Osteoblast (primary cell): ENCODE measurements at regions not wholly inside any gene's neighbourhood (a gene's known extent, or its start where the extent isn't known, plus 50 kb on each side); places are given as distances from the start of the nearest gene placed in this dataset.

Experiments used
- DNase-seq: peaks from one replicate; pipeline ENCODE4 v3.0.0; 2011; ENCODE audit warnings: low spot score, mixed read lengths; ENCODE audit not compliant: insufficient read length; ENCODE audit errors: missing footprints
- H2AFZ ChIP-seq: 2 replicates; pipeline ENCODE4 v1.6.0; 2011; ENCODE audit warnings: mild to moderate bottlenecking, low read length
- H3K27ac ChIP-seq: 2 replicates; pipeline ENCODE4 v1.5.1; 2011; ENCODE audit warnings: mild to moderate bottlenecking, low read depth, low read length, moderate library complexity
- H3K27me3 ChIP-seq: 2 replicates; pipeline ENCODE4 v1.6.0; 2012; ENCODE audit warnings: mild to moderate bottlenecking, control low read depth, inconsistent platforms, low read length, moderate library complexity; ENCODE audit not compliant: insufficient read depth
- H3K36me3 ChIP-seq: 2 replicates; pipeline ENCODE4 v1.5.1; 2011; ENCODE audit warnings: mild to moderate bottlenecking, low read length, control low read depth, moderate library complexity; ENCODE audit not compliant: insufficient read depth
- H3K4me1 ChIP-seq: 2 replicates; pipeline ENCODE4 v1.5.1; 2011; ENCODE audit warnings: mild to moderate bottlenecking, low read length, control low read depth, moderate library complexity; ENCODE audit not compliant: insufficient read depth
- H3K4me2 ChIP-seq: 2 replicates; pipeline ENCODE4 v1.6.0; 2011; ENCODE audit warnings: mild to moderate bottlenecking, low read length; ENCODE audit not compliant: insufficient read depth
- H3K4me3 ChIP-seq: fragments of 200-600 bp; sonication (generic); 3 replicates; pipeline ENCODE4 v1.5.1; 2012; ENCODE audit warnings: mild to moderate bottlenecking, low read length, inconsistent platforms; ENCODE audit not compliant: insufficient read depth
- H3K79me2 ChIP-seq: 2 replicates; pipeline ENCODE4 v1.6.0; 2012; ENCODE audit warnings: mild to moderate bottlenecking, low read length, control low read depth, inconsistent platforms; ENCODE audit not compliant: insufficient read depth
- H3K9me3 ChIP-seq: 2 replicates; pipeline ENCODE4 v1.5.1; 2011; ENCODE audit warnings: low read depth, low read length, control low read depth
- H4K20me1 ChIP-seq: 2 replicates; pipeline ENCODE4 v1.6.0; 2012; ENCODE audit warnings: mild to moderate bottlenecking, low read length, control low read depth; ENCODE audit not compliant: insufficient read depth
- CTCF ChIP-seq: IDR thresholded peaks from 2 replicates; pipeline ENCODE4 v1.5.1; 2011; ENCODE audit warnings: mild to moderate bottlenecking, low read depth, low read length, moderate library complexity; ENCODE audit errors: extremely low read depth

DNA sequence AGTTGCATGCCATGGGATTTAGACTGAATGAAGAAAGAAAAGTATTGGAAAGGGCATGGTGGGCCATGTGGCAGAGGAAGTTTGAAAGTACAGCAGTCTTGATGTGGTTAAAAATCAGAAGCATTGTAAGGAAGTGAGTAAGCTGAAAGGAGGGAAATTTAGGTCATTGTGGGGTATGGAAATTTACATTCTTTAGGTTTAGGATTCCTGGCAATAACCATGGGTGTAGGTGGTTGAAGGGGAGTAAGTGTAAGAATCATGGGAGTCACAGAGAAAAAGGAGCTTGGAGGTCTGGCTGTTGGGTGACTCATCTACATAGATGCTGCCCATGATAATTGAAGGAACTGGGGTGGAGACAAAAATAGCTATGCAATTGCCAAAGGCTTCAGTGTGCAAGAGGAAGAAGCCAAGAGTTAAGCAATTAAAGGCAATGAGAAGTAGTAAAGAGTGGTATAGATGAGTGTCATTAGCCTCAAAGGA lies 243.8 kb upstream of the LDB2 start:
- DNase-seq, result peak; percentile 78
- Histone ChIP-seq H3K36me3 (no peaks in the 10 kb centered on the region), H2AFZ (no peak overlapping the region), H3K4me2 (no peak overlapping the region), H3K4me1 (peaks cover 19% of the 10 kb centered on the region), H3K9me3 (peaks cover 4% of the 10 kb centered on the region), H4K20me1 (no peaks in the 10 kb centered on the region), H3K79me2 (no peaks in the 10 kb centered on the region), H3K27ac (peak overlapping the region; percentile 55), H3K4me3 (no peak overlapping the region), H3K27me3 (no peaks in the 10 kb centered on the region)
- no peak for TF ChIP-seq CTCF

DNA sequence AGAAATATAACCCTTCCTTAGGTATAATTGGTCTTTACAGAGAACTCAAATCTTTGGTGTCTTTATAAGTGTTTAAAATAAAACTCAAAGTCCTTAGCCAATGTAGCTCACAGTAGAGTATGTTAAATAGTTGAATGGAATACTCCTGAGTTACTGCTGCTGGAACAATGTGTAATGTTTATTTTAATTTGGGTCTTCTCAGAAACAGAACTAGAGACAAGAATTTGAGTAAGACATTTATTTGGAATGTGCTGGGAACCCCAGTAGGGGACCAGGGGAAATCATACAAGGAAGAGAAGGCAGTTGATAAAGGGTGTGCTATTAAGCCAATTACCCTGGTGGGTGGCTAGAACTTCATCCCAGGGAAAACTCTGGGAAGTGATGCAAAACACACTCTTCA lies 240.4 kb upstream of the LDB2 start:
- no peak overlapping the region for H3K27ac ChIP-seq
- H3K27me3 ChIP-seq, result no peaks in the 10 kb centered on the region
- no peaks in the 10 kb centered on the region for H4K20me1 ChIP-seq
- H3K79me2 ChIP-seq, result no peaks in the 10 kb centered on the region
- H3K4me3 ChIP-seq, result no peak overlapping the region
- TF ChIP-seq CTCF, result no peak
- DNase-seq, result no peak
- peaks cover 4% of the 10 kb centered on the region for H3K9me3 ChIP-seq
- no peaks in the 10 kb centered on the region for H3K36me3 ChIP-seq
- H3K4me2 ChIP-seq, result no peak overlapping the region
- H2AFZ ChIP-seq, result no peak overlapping the region
- H3K4me1 ChIP-seq, result peaks cover 19% of the 10 kb centered on the region

- Histone ChIP-seq H4K20me1 (no peaks in the 10 kb centered on the region), H3K4me3 (no peak overlapping the region), H3K36me3 (no peaks in the 10 kb centered on the region), H3K27ac (no peak overlapping the region), H3K79me2 (no peaks in the 10 kb centered on the region), H3K9me3 (peaks cover 4% of the 10 kb centered on the region), H3K27me3 (no peaks in the 10 kb centered on the region), H3K4me2 (no peak overlapping the region), H3K4me1 (no peaks in the 10 kb centered on the region), H2AFZ (no peak overlapping the region)
- no peak for DNase-seq
- TF ChIP-seq CTCF, result no peak
Observed at GRCh38 chr4:17134565-17134964, 236.1 kb upstream of the LDB2 start.

DNA sequence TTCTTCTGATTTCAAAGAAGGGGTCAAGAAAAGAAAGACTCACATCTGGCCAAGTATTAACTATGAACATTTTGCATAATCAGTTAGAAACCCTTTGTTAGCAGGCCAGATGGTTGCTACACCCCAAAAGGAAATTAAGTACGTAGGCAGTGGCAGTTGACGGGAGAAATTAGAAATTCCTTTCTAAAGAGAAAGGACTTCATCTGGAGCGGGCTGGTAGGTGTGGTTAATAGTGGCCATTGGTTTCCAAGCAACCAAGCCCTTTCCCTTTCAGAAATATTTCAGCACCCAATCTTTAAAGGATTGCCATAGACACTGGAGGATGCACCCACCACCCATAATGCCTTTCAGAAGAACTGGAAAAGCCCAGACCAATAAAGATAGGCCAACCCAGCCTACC lies 235.7 kb upstream of the LDB2 start:
- Histone ChIP-seq H3K27ac (no peak overlapping the region), H3K36me3 (no peaks in the 10 kb centered on the region), H2AFZ (no peak overlapping the region), H3K4me3 (no peak overlapping the region), H3K27me3 (no peaks in the 10 kb centered on the region), H3K79me2 (no peaks in the 10 kb centered on the region), H4K20me1 (no peaks in the 10 kb centered on the region), H3K9me3 (peaks cover 1% of the 10 kb centered on the region), H3K4me1 (no peaks in the 10 kb centered on the region), H3K4me2 (no peak overlapping the region)
- no peak for DNase-seq
- no peak for TF ChIP-seq CTCF
